IMR-90 (cell line): ENCODE measurements at regions not wholly inside any gene's neighbourhood (a gene's known extent, or its start where the extent isn't known, plus 50 kb on each side); places are given as distances from the start of the nearest gene placed in this dataset.

Source experiments
- CTCF ChIP-seq: conservative IDR thresholded peaks from 2 replicates; pipeline ENCODE4 v1.5.1; 2012; ENCODE audit warnings: mild to moderate bottlenecking, low read depth, low read length, improper control_type of control experiment
- ELK1 ChIP-seq: fragments of 150-350 bp; IDR thresholded peaks from 2 replicates; pipeline ENCODE4 v1.6.1; 2016; ENCODE audit warnings: low read depth, mild to moderate bottlenecking, low read length, moderate library complexity, borderline replicate concordance
- NFE2L2 ChIP-seq: fragments of 150-350 bp; IDR thresholded peaks from 2 replicates; pipeline ENCODE4 v1.6.1; 2016; ENCODE audit warnings: low read depth, mild to moderate bottlenecking, low read length
- POLR2A ChIP-seq: IDR thresholded peaks from 2 replicates; pipeline ENCODE4 v1.6.1; 2012; ENCODE audit warnings: mild to moderate bottlenecking, low read depth, low read length
- RFX5 ChIP-seq: IDR thresholded peaks from 2 replicates; pipeline ENCODE4 v1.8.0; 2012; ENCODE audit warnings: low read depth, mild to moderate bottlenecking, low read length, moderate library complexity

- TF ChIP-seq RFX5 (no peak), CTCF (no peak), POLR2A (no peak), NFE2L2 (no peak), ELK1 (no peak)
Measured at GRCh38 chr5:143619040-143619439, 192.9 kb upstream of the HMHB1 start.
